Heart left ventricle (tissue), 13 donors: ENCODE measurements at regions not wholly inside any gene's neighbourhood (a gene's known extent, or its start where the extent isn't known, plus 50 kb on each side); places are given as distances from the start of the nearest gene placed in this dataset.

Experiments used
- POLR2A ChIP-seq, 2 donors: fragments of 450-650 bp; IDR thresholded peaks; one replicate each; pipeline ENCODE4 v1.6.1; 2017; ENCODE audit warnings: antibody characterized with exemption in 2 of 2, mild to moderate bottlenecking in 2 of 2, moderate library complexity in 2 of 2
- TF ChIP-seq, protein P1 (sequence below), 12 donors: fragments of 200-600 bp; sonication (generic) in 4 of 12; IDR thresholded peaks; one replicate each; pipeline versions ENCODE4 v1.5.0 to v1.8.0; 2018 to 2022; ENCODE audit warnings: antibody characterized with exemption in 12 of 12, mild to moderate bottlenecking in 5 of 12
- donor health status: ischemic (EF 13 %, LVEDD 7.1; RV severe dilation, severe dysfunction).
- donor health status: DM: no; HTN: yes; CAD: no.
- donor health status: DM: no; HTN: no; CAD: no.
- donor health status: ischemic (EF 25% LVEDD 6.9; RV normal size, moderate dysfunction).
- donor health status: ischemic (EF 25% LVEDD 5.7; RV mildly dilated, moderate dysfunction).
- donor health status: ischemic (EF 35%, LVEDD 5.7; RV mildly dilated, moderate dysfunction).
- donor health status: nonischemic (EF 11% LVEDD 7.7; RV severe dilation, severe dysfunction).
- donor health status: DM: yes; HTN: yes; CAD: no.
- donor health status: PGD.
- donor health status: ischemic (EF 29% LVEDD 5.4; RV normal size, mild dysfunction).
- donor health status: nonischemic (EF 23%, LVEDD 6.1; RV moderate dilation, normal function).

DNA sequence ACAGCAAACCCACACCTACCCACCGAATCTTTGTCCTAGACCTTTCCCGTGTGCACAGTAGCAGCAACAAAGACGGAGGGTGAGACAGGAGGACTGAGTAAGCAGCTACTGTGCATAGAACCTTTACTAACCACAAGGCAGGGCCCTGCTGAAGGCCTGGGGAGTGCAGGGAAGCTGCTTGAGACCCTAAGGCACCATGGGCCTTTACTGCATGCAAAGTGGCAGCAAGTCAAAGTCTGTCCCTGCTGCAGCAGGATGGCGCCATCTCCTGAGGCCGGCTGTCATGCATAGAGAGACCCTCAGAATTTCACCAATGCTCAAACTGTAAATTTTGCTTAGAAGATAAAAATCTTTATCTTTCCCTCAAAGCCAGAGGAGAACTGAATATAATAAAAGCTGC, 610.5 kb downstream of the ACTR3B start:
- no peak for TF ChIP-seq POLR2A (IDR thresholded peaks at IDR 0.05)
- TF ChIP-seq, protein P1, sequence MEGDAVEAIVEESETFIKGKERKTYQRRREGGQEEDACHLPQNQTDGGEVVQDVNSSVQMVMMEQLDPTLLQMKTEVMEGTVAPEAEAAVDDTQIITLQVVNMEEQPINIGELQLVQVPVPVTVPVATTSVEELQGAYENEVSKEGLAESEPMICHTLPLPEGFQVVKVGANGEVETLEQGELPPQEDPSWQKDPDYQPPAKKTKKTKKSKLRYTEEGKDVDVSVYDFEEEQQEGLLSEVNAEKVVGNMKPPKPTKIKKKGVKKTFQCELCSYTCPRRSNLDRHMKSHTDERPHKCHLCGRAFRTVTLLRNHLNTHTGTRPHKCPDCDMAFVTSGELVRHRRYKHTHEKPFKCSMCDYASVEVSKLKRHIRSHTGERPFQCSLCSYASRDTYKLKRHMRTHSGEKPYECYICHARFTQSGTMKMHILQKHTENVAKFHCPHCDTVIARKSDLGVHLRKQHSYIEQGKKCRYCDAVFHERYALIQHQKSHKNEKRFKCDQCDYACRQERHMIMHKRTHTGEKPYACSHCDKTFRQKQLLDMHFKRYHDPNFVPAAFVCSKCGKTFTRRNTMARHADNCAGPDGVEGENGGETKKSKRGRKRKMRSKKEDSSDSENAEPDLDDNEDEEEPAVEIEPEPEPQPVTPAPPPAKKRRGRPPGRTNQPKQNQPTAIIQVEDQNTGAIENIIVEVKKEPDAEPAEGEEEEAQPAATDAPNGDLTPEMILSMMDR (IDR thresholded peaks at IDR 0.05) = no peak
